ENCODE measurements at regions not wholly inside any gene's neighbourhood (a gene's known extent, or its start where the extent isn't known, plus 50 kb on each side); places are given as distances from the start of the nearest gene placed in this dataset.

GRCh38 chr6:141354191-141354955, 778.4 kb upstream of the GJE1 start:
- TF ChIP-seq CTCF (IDR thresholded peaks at IDR 0.05; ENCODE audit: control extremely low read depth, extremely low read depth, low read depth, missing control alignments) = no peak
- DNase-seq (ENCODE audit: extremely low spot score) = no peak
- ChIA-PET POLR2A (no interaction called here), CTCF (interaction anchor here (0.7 kb wide), 1 partner anchor 19 kb away, joined by 3 read pairs; no protein-coding TSS in a partner anchor)

- no peak for DNase-seq (ENCODE audit: extremely low spot score)
- no peak for TF ChIP-seq CTCF (IDR thresholded peaks at IDR 0.05; ENCODE audit: control extremely low read depth, extremely low read depth, low read depth, missing control alignments)
- ChIA-PET POLR2A (no interaction called here), CTCF (interaction anchor here (1.1 kb wide), 1 partner anchor 70 kb away, joined by 5 read pairs; no protein-coding TSS in a partner anchor)
Observed at GRCh38 chr6:141351721-141352120, 781.0 kb upstream of the GJE1 start.

- TF ChIP-seq CTCF (IDR thresholded peaks at IDR 0.05; ENCODE audit: control extremely low read depth, extremely low read depth, low read depth, missing control alignments) = no peak
- ChIA-PET POLR2A (no interaction called here), CTCF (interaction anchor here (1.2 kb wide), 2 partner anchors 9 to 27 kb away, joined by 3 read pairs; no protein-coding TSS in a partner anchor)
- no peak for DNase-seq (ENCODE audit: extremely low spot score)
Observed at GRCh38 chr6:141349710-141350109, 783.0 kb upstream of the GJE1 start.

GRCh38 chr6:141347906-141348492, 784.7 kb upstream of the GJE1 start:
- ChIA-PET CTCF (no interaction called here), POLR2A (no interaction called here)
- no peak for TF ChIP-seq CTCF (IDR thresholded peaks at IDR 0.05; ENCODE audit: control extremely low read depth, extremely low read depth, low read depth, missing control alignments)
- DNase-seq (ENCODE audit: extremely low spot score) = no peak

GRCh38 chr6:141347086-141347485, 785.6 kb upstream of the GJE1 start:
- ChIA-PET POLR2A (no interaction called here), CTCF (no interaction called here)
- TF ChIP-seq CTCF (IDR thresholded peaks at IDR 0.05; ENCODE audit: control extremely low read depth, extremely low read depth, low read depth, missing control alignments) = no peak
- no peak for DNase-seq (ENCODE audit: extremely low spot score)

- POLR2A ChIA-PET = no interaction called here
- CTCF ChIA-PET = no interaction called here
- DNase-seq (ENCODE audit: extremely low spot score) = no peak
- TF ChIP-seq CTCF (IDR thresholded peaks at IDR 0.05; ENCODE audit: control extremely low read depth, extremely low read depth, low read depth, missing control alignments) = no peak
Observed at GRCh38 chr6:141346535-141346934, 786.2 kb upstream of the GJE1 start.
